Chondrocyte (in vitro differentiated cells): ENCODE measurements at regions not wholly inside any gene's neighbourhood (a gene's known extent, or its start where the extent isn't known, plus 50 kb on each side); places are given as distances from the start of the nearest gene placed in this dataset.

Experiments
- DNase-seq: peaks from one replicate; pipeline ENCODE4 v3.0.0; 2021; ENCODE audit warnings: mixed read lengths, low spot score
- H3K27ac Mint-ChIP-seq: one replicate; pipeline ENCODE4 v1.8.0; 2021; ENCODE audit warnings: mild to moderate bottlenecking, moderate library complexity, mixed read lengths; ENCODE audit not compliant: unreplicated experiment
- H3K27me3 Mint-ChIP-seq: 2 replicates; pipeline ENCODE4 v1.8.0; 2021; ENCODE audit warnings: low read depth, mixed read lengths
- H3K36me3 Mint-ChIP-seq: 2 replicates; pipeline ENCODE4 v1.8.0; 2021; ENCODE audit warnings: low read depth, mixed read lengths
- H3K4me1 Mint-ChIP-seq: 2 replicates; pipeline ENCODE4 v1.8.0; 2021; ENCODE audit warnings: low read depth, mild to moderate bottlenecking, mixed read lengths
- H3K4me3 Mint-ChIP-seq: one replicate; pipeline ENCODE4 v1.8.0; 2021; ENCODE audit warnings: mild to moderate bottlenecking, moderate library complexity, mixed read lengths; ENCODE audit not compliant: unreplicated experiment
- H3K9me3 Mint-ChIP-seq: 2 replicates; pipeline ENCODE4 v1.8.0; 2021; ENCODE audit warnings: low read depth, mixed read lengths
- TF ChIP-seq, protein P1 (sequence below): fragments of 200-600 bp; sonication (generic); IDR thresholded peaks from 2 replicates; pipeline ENCODE4 v1.5.0; 2021; ENCODE audit warnings: antibody characterized with exemption, mild to moderate bottlenecking, moderate library complexity

DNA sequence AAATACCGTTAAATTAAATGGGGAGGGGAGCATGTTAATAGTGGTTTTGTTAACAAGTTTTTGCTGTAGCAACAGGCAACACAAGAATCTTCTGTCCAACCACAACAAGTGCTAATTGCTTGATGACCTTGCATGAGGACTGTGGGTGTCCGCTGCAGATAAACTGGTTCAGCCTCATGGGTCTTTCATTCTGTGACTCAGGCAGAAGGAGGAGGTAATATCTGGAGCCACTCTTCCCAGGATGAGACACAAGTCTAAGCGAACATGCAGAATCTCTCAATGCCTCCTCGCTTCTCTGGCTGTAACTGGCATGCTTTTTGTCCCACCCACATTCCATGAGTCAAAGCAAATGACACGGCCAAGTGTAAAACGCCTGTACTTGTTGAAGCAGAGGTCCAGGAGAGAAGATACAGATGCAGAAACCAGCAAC, 56.6 kb upstream of the MYO16 start:
- H3K9me3 Mint-ChIP-seq: no peaks in the 10 kb centered on the region
- DNase-seq: no peak
- H3K27me3 Mint-ChIP-seq: peaks cover 19% of the 10 kb centered on the region
- no peaks in the 10 kb centered on the region for H3K4me1 Mint-ChIP-seq
- H3K36me3 Mint-ChIP-seq: no peaks in the 10 kb centered on the region
- no peak overlapping the region for H3K27ac Mint-ChIP-seq
- TF ChIP-seq, protein P1, sequence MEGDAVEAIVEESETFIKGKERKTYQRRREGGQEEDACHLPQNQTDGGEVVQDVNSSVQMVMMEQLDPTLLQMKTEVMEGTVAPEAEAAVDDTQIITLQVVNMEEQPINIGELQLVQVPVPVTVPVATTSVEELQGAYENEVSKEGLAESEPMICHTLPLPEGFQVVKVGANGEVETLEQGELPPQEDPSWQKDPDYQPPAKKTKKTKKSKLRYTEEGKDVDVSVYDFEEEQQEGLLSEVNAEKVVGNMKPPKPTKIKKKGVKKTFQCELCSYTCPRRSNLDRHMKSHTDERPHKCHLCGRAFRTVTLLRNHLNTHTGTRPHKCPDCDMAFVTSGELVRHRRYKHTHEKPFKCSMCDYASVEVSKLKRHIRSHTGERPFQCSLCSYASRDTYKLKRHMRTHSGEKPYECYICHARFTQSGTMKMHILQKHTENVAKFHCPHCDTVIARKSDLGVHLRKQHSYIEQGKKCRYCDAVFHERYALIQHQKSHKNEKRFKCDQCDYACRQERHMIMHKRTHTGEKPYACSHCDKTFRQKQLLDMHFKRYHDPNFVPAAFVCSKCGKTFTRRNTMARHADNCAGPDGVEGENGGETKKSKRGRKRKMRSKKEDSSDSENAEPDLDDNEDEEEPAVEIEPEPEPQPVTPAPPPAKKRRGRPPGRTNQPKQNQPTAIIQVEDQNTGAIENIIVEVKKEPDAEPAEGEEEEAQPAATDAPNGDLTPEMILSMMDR: no peak
- no peak overlapping the region for H3K4me3 Mint-ChIP-seq

DNA sequence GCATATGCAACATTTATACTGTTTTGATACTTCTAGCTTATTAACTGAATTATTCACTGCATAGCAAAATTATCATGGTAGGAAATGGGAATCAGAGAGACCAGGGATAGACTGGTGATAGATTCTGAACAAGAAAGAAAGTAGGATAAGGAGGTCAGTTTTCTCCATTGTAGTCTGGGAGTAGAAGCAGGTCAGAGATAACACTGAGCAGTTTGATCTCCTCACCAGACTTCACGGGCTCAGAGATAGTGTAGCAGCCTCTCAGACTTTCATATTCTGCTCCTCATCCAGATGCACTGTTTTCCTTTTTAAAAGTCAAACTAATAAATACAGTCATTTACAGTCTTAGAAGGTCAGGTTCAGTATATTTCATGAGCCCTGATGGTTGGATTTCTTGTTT, 56.0 kb upstream of the MYO16 start:
- no peaks in the 10 kb centered on the region for H3K36me3 Mint-ChIP-seq
- TF ChIP-seq, protein P1: no peak
- peaks cover 17% of the 10 kb centered on the region for H3K27me3 Mint-ChIP-seq
- no peak overlapping the region for H3K27ac Mint-ChIP-seq
- DNase-seq: no peak
- H3K4me1 Mint-ChIP-seq: no peaks in the 10 kb centered on the region
- H3K9me3 Mint-ChIP-seq: no peaks in the 10 kb centered on the region
- no peak overlapping the region for H3K4me3 Mint-ChIP-seq

DNA sequence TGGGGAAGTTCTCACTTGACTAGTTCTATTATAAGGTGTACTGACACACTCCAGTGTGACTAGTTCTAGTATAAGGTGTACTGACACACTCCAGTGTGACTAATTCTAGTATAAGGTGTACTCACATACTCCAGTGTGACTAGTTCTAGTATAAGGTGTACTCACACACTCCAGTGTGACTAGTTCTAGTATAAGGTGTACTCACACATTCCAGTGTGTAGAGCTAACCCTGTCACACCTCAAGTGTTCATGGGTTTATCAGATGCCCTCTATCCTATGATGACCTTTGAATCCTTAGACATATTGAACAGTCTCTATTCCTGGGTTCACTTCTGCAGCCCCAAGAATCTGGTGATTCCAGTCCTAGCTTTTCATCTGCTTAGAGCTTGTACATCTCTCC, 54.6 kb upstream of the MYO16 start:
- H3K36me3 Mint-ChIP-seq: no peaks in the 10 kb centered on the region

GRCh38 chr13:108575430-108575829, 54.0 kb upstream of the MYO16 start:
- TF ChIP-seq, protein P1: no peak
- Mint-ChIP-seq H3K27me3 (peaks cover 16% of the 10 kb centered on the region), H3K27ac (no peak overlapping the region), H3K4me3 (no peak overlapping the region), H3K36me3 (no peaks in the 10 kb centered on the region), H3K4me1 (no peaks in the 10 kb centered on the region), H3K9me3 (no peaks in the 10 kb centered on the region)
- no peak for DNase-seq

More for the DNA sequence above, 54.6 kb upstream of the MYO16 start:
- DNase-seq: no peak
- Mint-ChIP-seq H3K27me3 (peaks cover 20% of the 10 kb centered on the region), H3K4me1 (no peaks in the 10 kb centered on the region), H3K4me3 (no peak overlapping the region), H3K27ac (no peak overlapping the region), H3K9me3 (no peaks in the 10 kb centered on the region)
- TF ChIP-seq, protein P1: no peak
